ENCODE measurements at regions not wholly inside any gene's neighbourhood (a gene's known extent, or its start where the extent isn't known, plus 50 kb on each side); places are given as distances from the start of the nearest gene placed in this dataset.

- H3K4me1 Mint-ChIP-seq (ENCODE audit: low read depth), result peaks cover 76% of the 10 kb centered on the region
These were observed 440.4 kb downstream of the FGF9 start for GRCh38 chr13:22111152-22111783.

GRCh38 chr13:22111961-22112360 is 441.1 kb downstream of the FGF9 start:
- no peak for TF ChIP-seq CTCF (IDR thresholded peaks at IDR 0.05)
- H3K36me3 Mint-ChIP-seq (ENCODE audit: low read depth), result no peaks in the 10 kb centered on the region
- DNase-seq (ENCODE audit: low spot score), result no peak
- no peaks in the 10 kb centered on the region for H3K27me3 Mint-ChIP-seq (ENCODE audit: low read depth)
- H3K4me1 Mint-ChIP-seq (ENCODE audit: low read depth), result peaks cover 72% of the 10 kb centered on the region
- H3K4me3 Mint-ChIP-seq (ENCODE audit: unreplicated experiment), result no peak overlapping the region
- H3K9me3 Mint-ChIP-seq (ENCODE audit: low read depth), result no peaks in the 10 kb centered on the region
- no peak overlapping the region for H3K27ac Mint-ChIP-seq (ENCODE audit: unreplicated experiment)

More at GRCh38 chr13:22111152-22111783, 440.4 kb downstream of the FGF9 start:
- Mint-ChIP-seq H3K9me3 (ENCODE audit: low read depth) (no peaks in the 10 kb centered on the region), H3K4me3 (ENCODE audit: unreplicated experiment) (no peak overlapping the region), H3K27me3 (ENCODE audit: low read depth) (no peaks in the 10 kb centered on the region), H3K36me3 (ENCODE audit: low read depth) (no peaks in the 10 kb centered on the region), H3K27ac (ENCODE audit: unreplicated experiment) (no peak overlapping the region)
- TF ChIP-seq CTCF (IDR thresholded peaks at IDR 0.05), result no peak
- no peak for DNase-seq (ENCODE audit: low spot score)

- Mint-ChIP-seq H3K27ac (ENCODE audit: unreplicated experiment) (no peak overlapping the region), H3K4me3 (ENCODE audit: unreplicated experiment) (no peak overlapping the region), H3K27me3 (ENCODE audit: low read depth) (no peaks in the 10 kb centered on the region), H3K4me1 (ENCODE audit: low read depth) (peaks cover 60% of the 10 kb centered on the region), H3K36me3 (ENCODE audit: low read depth) (no peaks in the 10 kb centered on the region), H3K9me3 (ENCODE audit: low read depth) (no peaks in the 10 kb centered on the region)
- TF ChIP-seq CTCF (IDR thresholded peaks at IDR 0.05), result no peak
- DNase-seq (ENCODE audit: low spot score), result no peak
These were observed 442.3 kb downstream of the FGF9 start for GRCh38 chr13:22112956-22113745.

GRCh38 chr13:22114630-22115311 is 443.9 kb downstream of the FGF9 start:
- no peaks in the 10 kb centered on the region for H3K36me3 Mint-ChIP-seq (ENCODE audit: low read depth)
- peaks cover 3% of the 10 kb centered on the region for H3K27me3 Mint-ChIP-seq (ENCODE audit: low read depth)
- DNase-seq (ENCODE audit: low spot score), result no peak
- H3K27ac Mint-ChIP-seq (ENCODE audit: unreplicated experiment), result no peak overlapping the region
- no peaks in the 10 kb centered on the region for H3K9me3 Mint-ChIP-seq (ENCODE audit: low read depth)
- TF ChIP-seq CTCF (IDR thresholded peaks at IDR 0.05), result no peak
- no peak overlapping the region for H3K4me3 Mint-ChIP-seq (ENCODE audit: unreplicated experiment)
- H3K4me1 Mint-ChIP-seq (ENCODE audit: low read depth), result peaks cover 44% of the 10 kb centered on the region

GRCh38 chr13:22118158-22118557 is 447.3 kb downstream of the FGF9 start:
- Mint-ChIP-seq H3K9me3 (ENCODE audit: low read depth) (no peaks in the 10 kb centered on the region), H3K27ac (ENCODE audit: unreplicated experiment) (no peak overlapping the region), H3K4me3 (ENCODE audit: unreplicated experiment) (no peak overlapping the region), H3K4me1 (ENCODE audit: low read depth) (peaks cover 22% of the 10 kb centered on the region), H3K36me3 (ENCODE audit: low read depth) (no peaks in the 10 kb centered on the region), H3K27me3 (ENCODE audit: low read depth) (peaks cover 3% of the 10 kb centered on the region)
- no peak for TF ChIP-seq CTCF (IDR thresholded peaks at IDR 0.05)
- DNase-seq (ENCODE audit: low spot score), result no peak
